GM19324 (cell line): ENCODE measurements at regions not wholly inside any gene's neighbourhood (a gene's known extent, or its start where the extent isn't known, plus 50 kb on each side); places are given as distances from the start of the nearest gene placed in this dataset.
"Not testable (repeated sequence)": the region's sequence is repeated elsewhere in the genome, so short reads cannot be mapped to it uniquely, and the experiment has no call there.

Source experiments
- ATAC-seq: cut with Tn5 transposase; IDR thresholded peaks from one replicate; pipeline ENCODE4 v1.9.1; 2021; ENCODE audit warnings: mild to moderate bottlenecking, moderate library complexity; ENCODE audit not compliant: unreplicated experiment, low FRiP score

GRCh38 chr3:117817103-117817502, 1107.5 kb downstream of the TUSC7 start:
- ATAC-seq = no peak

- ATAC-seq = no peak
These were observed 1109.0 kb downstream of the TUSC7 start for GRCh38 chr3:117818592-117818991.

- ATAC-seq = no peak
These were observed 1111.2 kb downstream of the TUSC7 start for GRCh38 chr3:117820658-117821299.

GRCh38 chr3:117822416-117822815, 1112.8 kb downstream of the TUSC7 start:
- no peak for ATAC-seq

- ATAC-seq = no peak
These were observed 1126.7 kb downstream of the TUSC7 start for GRCh38 chr3:117836296-117836695.

- no peak for ATAC-seq
These were observed 1127.8 kb downstream of the TUSC7 start for GRCh38 chr3:117837391-117837790.

- no peak for ATAC-seq
These were observed 1132.5 kb downstream of the TUSC7 start for GRCh38 chr3:117842086-117842485.

- no peak for ATAC-seq
These were observed 1133.8 kb downstream of the TUSC7 start for GRCh38 chr3:117843356-117843755.

GRCh38 chr3:117844676-117845075, 1135.1 kb downstream of the TUSC7 start:
- no peak for ATAC-seq

GRCh38 chr3:117846238-117846637, 1136.7 kb downstream of the TUSC7 start:
- ATAC-seq = no peak

GRCh38 chr3:117848606-117849005, 1139.0 kb downstream of the TUSC7 start:
- ATAC-seq = no peak

GRCh38 chr3:117853923-117854668, 1144.5 kb downstream of the TUSC7 start:
- ATAC-seq = no peak

GRCh38 chr3:117856354-117856753, 1146.8 kb downstream of the TUSC7 start:
- ATAC-seq = no peak

- ATAC-seq = no peak
These were observed 1153.6 kb downstream of the TUSC7 start for GRCh38 chr3:117863146-117863545.

- no peak for ATAC-seq
These were observed 1155.8 kb downstream of the TUSC7 start for GRCh38 chr3:117865338-117865737.

GRCh38 chr3:117868766-117869165, 1159.2 kb downstream of the TUSC7 start:
- ATAC-seq = no peak

GRCh38 chr3:117871934-117872333, 1162.4 kb downstream of the TUSC7 start:
- ATAC-seq = no peak

- not testable (repeated sequence) for ATAC-seq
These were observed 1161.9 kb downstream of the IGSF11 start for GRCh38 chr3:117872594-117873248.

GRCh38 chr3:117873249-117873600, 1161.4 kb downstream of the IGSF11 start:
- no peak for ATAC-seq

- ATAC-seq = no peak
These were observed 1160.5 kb downstream of the IGSF11 start for GRCh38 chr3:117874028-117874690.
